ENCODE measurements at regions not wholly inside any gene's neighbourhood (a gene's known extent, or its start where the extent isn't known, plus 50 kb on each side); places are given as distances from the start of the nearest gene placed in this dataset.

DNA sequence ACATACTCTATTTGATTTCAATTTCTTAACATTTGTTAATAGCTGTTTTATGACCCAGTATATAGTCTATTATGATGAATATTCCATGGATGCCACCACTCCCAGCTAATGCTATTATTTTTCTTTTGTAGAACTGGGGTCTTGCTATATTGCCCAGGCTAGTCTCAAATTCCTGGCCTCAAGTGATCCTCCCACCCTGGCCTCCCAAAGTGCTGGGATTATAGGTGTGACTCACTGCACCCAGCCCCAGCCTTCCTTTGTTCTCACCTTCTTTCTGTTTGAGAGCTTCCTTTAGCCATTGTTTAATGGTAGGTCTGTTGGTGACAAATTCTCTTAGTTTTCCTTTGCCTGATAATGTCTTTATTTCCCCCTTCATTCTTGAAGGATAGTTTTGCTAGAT, 52.9 kb upstream of the AMOTL1 start:
- TF ChIP-seq, protein P1, sequence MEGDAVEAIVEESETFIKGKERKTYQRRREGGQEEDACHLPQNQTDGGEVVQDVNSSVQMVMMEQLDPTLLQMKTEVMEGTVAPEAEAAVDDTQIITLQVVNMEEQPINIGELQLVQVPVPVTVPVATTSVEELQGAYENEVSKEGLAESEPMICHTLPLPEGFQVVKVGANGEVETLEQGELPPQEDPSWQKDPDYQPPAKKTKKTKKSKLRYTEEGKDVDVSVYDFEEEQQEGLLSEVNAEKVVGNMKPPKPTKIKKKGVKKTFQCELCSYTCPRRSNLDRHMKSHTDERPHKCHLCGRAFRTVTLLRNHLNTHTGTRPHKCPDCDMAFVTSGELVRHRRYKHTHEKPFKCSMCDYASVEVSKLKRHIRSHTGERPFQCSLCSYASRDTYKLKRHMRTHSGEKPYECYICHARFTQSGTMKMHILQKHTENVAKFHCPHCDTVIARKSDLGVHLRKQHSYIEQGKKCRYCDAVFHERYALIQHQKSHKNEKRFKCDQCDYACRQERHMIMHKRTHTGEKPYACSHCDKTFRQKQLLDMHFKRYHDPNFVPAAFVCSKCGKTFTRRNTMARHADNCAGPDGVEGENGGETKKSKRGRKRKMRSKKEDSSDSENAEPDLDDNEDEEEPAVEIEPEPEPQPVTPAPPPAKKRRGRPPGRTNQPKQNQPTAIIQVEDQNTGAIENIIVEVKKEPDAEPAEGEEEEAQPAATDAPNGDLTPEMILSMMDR (conservative IDR thresholded peaks at IDR 0.05) = no peak
- no peak for TF ChIP-seq EZH2 (IDR thresholded peaks at IDR 0.05; ENCODE audit: low read depth)
